ENCODE measurements at regions not wholly inside any gene's neighbourhood (a gene's known extent, or its start where the extent isn't known, plus 50 kb on each side); places are given as distances from the start of the nearest gene placed in this dataset.

- Histone ChIP-seq H3K4me1 (ENCODE audit: control insufficient read depth in 4 of 4, insufficient read depth in 4 of 4, low read length in 3 of 4) (peaks cover 0 to 9% (median 0%) of the 10 kb centered on the region in 4 donors), H3K9me3 (ENCODE audit: control insufficient read depth in 4 of 4, low read length in 3 of 4) (peaks cover 0 to 4% (median 0%) of the 10 kb centered on the region in 4 donors), H3K36me3 (ENCODE audit: control insufficient read depth in 4 of 4, insufficient read depth in 3 of 4, low read depth in 1 of 4, low read length in 3 of 4) (no peaks in the 10 kb centered on the region), H3K4me3 (ENCODE audit: low read depth in 1 of 3, low read length in 3 of 3) (no peak overlapping the region), H3K27ac (ENCODE audit: low read depth in 1 of 2, low read length in 2 of 2) (no peak overlapping the region), H3K9ac (ENCODE audit: low read depth in 1 of 2, low read length in 2 of 2) (no peak overlapping the region), H3K27me3 (ENCODE audit: control insufficient read depth in 4 of 4, insufficient read depth in 4 of 4, low read length in 3 of 4) (no peaks in the 10 kb centered on the region)
- TF ChIP-seq, protein P1, sequence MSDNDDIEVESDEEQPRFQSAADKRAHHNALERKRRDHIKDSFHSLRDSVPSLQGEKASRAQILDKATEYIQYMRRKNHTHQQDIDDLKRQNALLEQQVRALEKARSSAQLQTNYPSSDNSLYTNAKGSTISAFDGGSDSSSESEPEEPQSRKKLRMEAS (IDR thresholded peaks at IDR 0.05): no peak
- no peak for TF ChIP-seq HNF4A (conservative IDR thresholded peaks at IDR 0.05)
- no peak for TF ChIP-seq SP1 (IDR thresholded peaks at IDR 0.05)
- TF ChIP-seq FOXA2 (IDR thresholded peaks at IDR 0.05): no peak
- TF ChIP-seq TAF1 (conservative IDR thresholded peaks at IDR 0.05): no peak
- TF ChIP-seq GABPA (IDR thresholded peaks at IDR 0.05 in 1 of 2, conservative IDR thresholded peaks at IDR 0.05 in 1 of 2): no peak
- TF ChIP-seq CTCF (IDR thresholded peaks at IDR 0.05; ENCODE audit: low read depth, low read length, missing input control): no peak
- no peak for TF ChIP-seq EGR1 (IDR thresholded peaks at IDR 0.05; ENCODE audit: low read depth in 2 of 2)
- TF ChIP-seq NR2F2 (IDR thresholded peaks at IDR 0.05): no peak
- TF ChIP-seq, protein P2, sequence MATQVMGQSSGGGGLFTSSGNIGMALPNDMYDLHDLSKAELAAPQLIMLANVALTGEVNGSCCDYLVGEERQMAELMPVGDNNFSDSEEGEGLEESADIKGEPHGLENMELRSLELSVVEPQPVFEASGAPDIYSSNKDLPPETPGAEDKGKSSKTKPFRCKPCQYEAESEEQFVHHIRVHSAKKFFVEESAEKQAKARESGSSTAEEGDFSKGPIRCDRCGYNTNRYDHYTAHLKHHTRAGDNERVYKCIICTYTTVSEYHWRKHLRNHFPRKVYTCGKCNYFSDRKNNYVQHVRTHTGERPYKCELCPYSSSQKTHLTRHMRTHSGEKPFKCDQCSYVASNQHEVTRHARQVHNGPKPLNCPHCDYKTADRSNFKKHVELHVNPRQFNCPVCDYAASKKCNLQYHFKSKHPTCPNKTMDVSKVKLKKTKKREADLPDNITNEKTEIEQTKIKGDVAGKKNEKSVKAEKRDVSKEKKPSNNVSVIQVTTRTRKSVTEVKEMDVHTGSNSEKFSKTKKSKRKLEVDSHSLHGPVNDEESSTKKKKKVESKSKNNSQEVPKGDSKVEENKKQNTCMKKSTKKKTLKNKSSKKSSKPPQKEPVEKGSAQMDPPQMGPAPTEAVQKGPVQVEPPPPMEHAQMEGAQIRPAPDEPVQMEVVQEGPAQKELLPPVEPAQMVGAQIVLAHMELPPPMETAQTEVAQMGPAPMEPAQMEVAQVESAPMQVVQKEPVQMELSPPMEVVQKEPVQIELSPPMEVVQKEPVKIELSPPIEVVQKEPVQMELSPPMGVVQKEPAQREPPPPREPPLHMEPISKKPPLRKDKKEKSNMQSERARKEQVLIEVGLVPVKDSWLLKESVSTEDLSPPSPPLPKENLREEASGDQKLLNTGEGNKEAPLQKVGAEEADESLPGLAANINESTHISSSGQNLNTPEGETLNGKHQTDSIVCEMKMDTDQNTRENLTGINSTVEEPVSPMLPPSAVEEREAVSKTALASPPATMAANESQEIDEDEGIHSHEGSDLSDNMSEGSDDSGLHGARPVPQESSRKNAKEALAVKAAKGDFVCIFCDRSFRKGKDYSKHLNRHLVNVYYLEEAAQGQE (IDR thresholded peaks at IDR 0.05): no peak
- no peak for TF ChIP-seq RXRA (IDR thresholded peaks at IDR 0.05)
- TF ChIP-seq ZBTB33 (IDR thresholded peaks at IDR 0.05): no peak
- no peak for TF ChIP-seq YY1 (IDR thresholded peaks at IDR 0.05)
- no peak for TF ChIP-seq JUND (IDR thresholded peaks at IDR 0.05)
- no peak for TF ChIP-seq RAD21 (IDR thresholded peaks at IDR 0.05)
- TF ChIP-seq, protein P3, sequence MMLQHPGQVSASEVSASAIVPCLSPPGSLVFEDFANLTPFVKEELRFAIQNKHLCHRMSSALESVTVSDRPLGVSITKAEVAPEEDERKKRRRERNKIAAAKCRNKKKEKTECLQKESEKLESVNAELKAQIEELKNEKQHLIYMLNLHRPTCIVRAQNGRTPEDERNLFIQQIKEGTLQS (IDR thresholded peaks at IDR 0.05): no peak
- TF ChIP-seq HNF4G (IDR thresholded peaks at IDR 0.05): no peak
- no peak for TF ChIP-seq FOXA1 (IDR thresholded peaks at IDR 0.05)
- DNase-seq (ENCODE audit: low spot score): no peak
- 98% methylated on average over 1 of the region's 1 CpG for WGBS
Observed at GRCh38 chr7:156257904-156258303, 382.7 kb upstream of the RNF32 start.
